ENCODE measurements at regions not wholly inside any gene's neighbourhood (a gene's known extent, or its start where the extent isn't known, plus 50 kb on each side); places are given as distances from the start of the nearest gene placed in this dataset.
"Not testable (repeated sequence)": the region's sequence is repeated elsewhere in the genome, so short reads cannot be mapped to it uniquely, and the experiment has no call there.

- Histone ChIP-seq H3K27me3 (ENCODE audit: insufficient read depth, insufficient read length) (no peaks in the 10 kb centered on the region), H3K9ac (ENCODE audit: insufficient read length, low read depth) (no peak overlapping the region), H3K4me3 (ENCODE audit: insufficient read length, low read depth) (no peak overlapping the region), H3K36me3 (ENCODE audit: insufficient read depth, insufficient read length, low read length) (no peaks in the 10 kb centered on the region), H3K9me3 (ENCODE audit: insufficient read depth, low read length) (no peaks in the 10 kb centered on the region), H3K4me1 (ENCODE audit: insufficient read depth, insufficient read length) (no peaks in the 10 kb centered on the region)
- DNase-seq (ENCODE audit: low read depth, low spot score): no peak
- TF ChIP-seq ZNF274 (IDR thresholded peaks at IDR 0.05; ENCODE audit: low read depth, low read length): no peak
- no peak for TF ChIP-seq SUZ12 (IDR thresholded peaks at IDR 0.05; ENCODE audit: extremely low read depth, insufficient read depth, insufficient read length)
- TF ChIP-seq YY1 (IDR thresholded peaks at IDR 0.05; ENCODE audit: insufficient read depth, insufficient read length): no peak
These were observed 55.4 kb upstream of the GRPR start for GRCh38 chrX:16067886-16068515.

- no peaks in the 10 kb centered on the region for H3K4me1 ChIP-seq (ENCODE audit: insufficient read depth, insufficient read length)
- H3K4me3 ChIP-seq (ENCODE audit: insufficient read length, low read depth): no peak overlapping the region
- H3K9me3 ChIP-seq (ENCODE audit: insufficient read depth, low read length): 0 out of 2 replicates have a peak, but pooled peaks cover 11% of the 10 kb centered on the region
- DNase-seq (ENCODE audit: low read depth, low spot score): no peak
- H3K27me3 ChIP-seq (ENCODE audit: insufficient read depth, insufficient read length): no peaks in the 10 kb centered on the region
- H3K36me3 ChIP-seq (ENCODE audit: insufficient read depth, insufficient read length, low read length): no peaks in the 10 kb centered on the region
- TF ChIP-seq SUZ12 (IDR thresholded peaks at IDR 0.05; ENCODE audit: extremely low read depth, insufficient read depth, insufficient read length): no peak
- TF ChIP-seq ZNF274 (IDR thresholded peaks at IDR 0.05; ENCODE audit: low read depth, low read length): no peak
- TF ChIP-seq YY1 (IDR thresholded peaks at IDR 0.05; ENCODE audit: insufficient read depth, insufficient read length): no peak
- H3K9ac ChIP-seq (ENCODE audit: insufficient read length, low read depth): no peak overlapping the region
These were observed 59.4 kb upstream of the GRPR start for GRCh38 chrX:16063921-16064320.

- Histone ChIP-seq H3K4me1 (ENCODE audit: insufficient read depth, insufficient read length) (no peaks in the 10 kb centered on the region), H3K27me3 (ENCODE audit: insufficient read depth, insufficient read length) (no peaks in the 10 kb centered on the region), H3K9me3 (ENCODE audit: insufficient read depth, low read length) (0 out of 2 replicates have a peak, but pooled peaks cover 11% of the 10 kb centered on the region), H3K9ac (ENCODE audit: insufficient read length, low read depth) (no peak overlapping the region), H3K4me3 (ENCODE audit: insufficient read length, low read depth) (no peak overlapping the region), H3K36me3 (ENCODE audit: insufficient read depth, insufficient read length, low read length) (no peaks in the 10 kb centered on the region)
- DNase-seq (ENCODE audit: low read depth, low spot score): no peak
- TF ChIP-seq ZNF274 (IDR thresholded peaks at IDR 0.05; ENCODE audit: low read depth, low read length) (no peak), SUZ12 (IDR thresholded peaks at IDR 0.05; ENCODE audit: extremely low read depth, insufficient read depth, insufficient read length) (no peak), YY1 (IDR thresholded peaks at IDR 0.05; ENCODE audit: insufficient read depth, insufficient read length) (no peak)
These were observed 60.2 kb upstream of the GRPR start for GRCh38 chrX:16063141-16063540.

GRCh38 chrX:16061296-16061695 is 62.1 kb upstream of the GRPR start:
- no peak for TF ChIP-seq YY1 (IDR thresholded peaks at IDR 0.05; ENCODE audit: insufficient read depth, insufficient read length)
- TF ChIP-seq SUZ12 (IDR thresholded peaks at IDR 0.05; ENCODE audit: extremely low read depth, insufficient read depth, insufficient read length): no peak
- TF ChIP-seq ZNF274 (IDR thresholded peaks at IDR 0.05; ENCODE audit: low read depth, low read length): no peak
- Histone ChIP-seq H3K4me3 (ENCODE audit: insufficient read length, low read depth) (no peak overlapping the region), H3K9me3 (ENCODE audit: insufficient read depth, low read length) (0 out of 2 replicates have a peak, but pooled peaks cover 11% of the 10 kb centered on the region), H3K36me3 (ENCODE audit: insufficient read depth, insufficient read length, low read length) (no peaks in the 10 kb centered on the region), H3K27me3 (ENCODE audit: insufficient read depth, insufficient read length) (no peaks in the 10 kb centered on the region), H3K4me1 (ENCODE audit: insufficient read depth, insufficient read length) (no peaks in the 10 kb centered on the region), H3K9ac (ENCODE audit: insufficient read length, low read depth) (no peak overlapping the region)
- no peak for DNase-seq (ENCODE audit: low read depth, low spot score)

- no peak overlapping the region for H3K4me3 ChIP-seq (ENCODE audit: insufficient read length, low read depth)
These were observed 63.1 kb upstream of the GRPR start for GRCh38 chrX:16060252-16060651.

GRCh38 chrX:16049126-16049525 is 74.2 kb upstream of the GRPR start:
- H3K9me3 ChIP-seq (ENCODE audit: insufficient read depth, low read length); H3K27me3 ChIP-seq (ENCODE audit: insufficient read depth, insufficient read length); H3K9ac ChIP-seq (ENCODE audit: insufficient read length, low read depth); H3K4me1 ChIP-seq (ENCODE audit: insufficient read depth, insufficient read length); H3K36me3 ChIP-seq (ENCODE audit: insufficient read depth, insufficient read length, low read length); DNase-seq (ENCODE audit: low read depth, low spot score); H3K4me3 ChIP-seq (ENCODE audit: insufficient read length, low read depth): not testable (repeated sequence)

More at GRCh38 chrX:16060252-16060651, 63.1 kb upstream of the GRPR start:
- H3K4me1 ChIP-seq (ENCODE audit: insufficient read depth, insufficient read length): no peaks in the 10 kb centered on the region
- TF ChIP-seq ZNF274 (IDR thresholded peaks at IDR 0.05; ENCODE audit: low read depth, low read length) (no peak), SUZ12 (IDR thresholded peaks at IDR 0.05; ENCODE audit: extremely low read depth, insufficient read depth, insufficient read length) (no peak), YY1 (IDR thresholded peaks at IDR 0.05; ENCODE audit: insufficient read depth, insufficient read length) (no peak)
- no peak for DNase-seq (ENCODE audit: low read depth, low spot score)
- no peaks in the 10 kb centered on the region for H3K36me3 ChIP-seq (ENCODE audit: insufficient read depth, insufficient read length, low read length)
- no peak overlapping the region for H3K9ac ChIP-seq (ENCODE audit: insufficient read length, low read depth)
- no peaks in the 10 kb centered on the region for H3K27me3 ChIP-seq (ENCODE audit: insufficient read depth, insufficient read length)
- 0 out of 2 replicates have a peak, but pooled peaks cover 11% of the 10 kb centered on the region for H3K9me3 ChIP-seq (ENCODE audit: insufficient read depth, low read length)

GRCh38 chrX:16042980-16043379 is 80.4 kb upstream of the GRPR start:
- TF ChIP-seq YY1 (IDR thresholded peaks at IDR 0.05; ENCODE audit: insufficient read depth, insufficient read length): no peak
- no peak for TF ChIP-seq ZNF274 (IDR thresholded peaks at IDR 0.05; ENCODE audit: low read depth, low read length)
- DNase-seq (ENCODE audit: low read depth, low spot score): peak; percentile 60

More at GRCh38 chrX:16042980-16043379, 80.4 kb upstream of the GRPR start:
- Histone ChIP-seq H3K4me3 (ENCODE audit: insufficient read length, low read depth) (no peak overlapping the region), H3K9ac (ENCODE audit: insufficient read length, low read depth) (no peak overlapping the region), H3K4me1 (ENCODE audit: insufficient read depth, insufficient read length) (no peaks in the 10 kb centered on the region), H3K36me3 (ENCODE audit: insufficient read depth, insufficient read length, low read length) (no peaks in the 10 kb centered on the region), H3K9me3 (ENCODE audit: insufficient read depth, low read length) (0 out of 2 replicates have a peak, but pooled peaks cover 6% of the 10 kb centered on the region), H3K27me3 (ENCODE audit: insufficient read depth, insufficient read length) (no peaks in the 10 kb centered on the region)
